ENCODE measurements at regions not wholly inside any gene's neighbourhood (a gene's known extent, or its start where the extent isn't known, plus 50 kb on each side); places are given as distances from the start of the nearest gene placed in this dataset.

DNA sequence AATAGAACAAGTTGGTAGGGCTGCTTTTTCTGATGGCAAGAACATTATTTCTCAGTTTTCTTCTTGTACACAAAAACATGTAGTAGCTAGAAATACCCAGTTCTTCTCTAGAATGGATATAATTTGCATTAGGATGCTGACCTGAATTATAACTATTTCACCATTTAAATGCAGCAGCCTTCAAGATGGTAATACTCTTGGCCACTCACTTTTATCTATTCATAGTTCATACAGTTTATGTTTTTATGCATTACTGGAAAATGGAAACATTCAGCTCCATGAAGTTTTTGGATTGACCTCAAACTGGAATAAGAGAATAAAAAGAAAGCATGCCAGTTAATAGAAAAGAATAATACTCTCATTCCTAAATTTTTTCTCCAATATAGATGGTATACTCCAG lies 487.4 kb downstream of the PABPC4L start:
- no peak for TF ChIP-seq POLR2A (IDR thresholded peaks at IDR 0.05)
- TF ChIP-seq, protein P1, sequence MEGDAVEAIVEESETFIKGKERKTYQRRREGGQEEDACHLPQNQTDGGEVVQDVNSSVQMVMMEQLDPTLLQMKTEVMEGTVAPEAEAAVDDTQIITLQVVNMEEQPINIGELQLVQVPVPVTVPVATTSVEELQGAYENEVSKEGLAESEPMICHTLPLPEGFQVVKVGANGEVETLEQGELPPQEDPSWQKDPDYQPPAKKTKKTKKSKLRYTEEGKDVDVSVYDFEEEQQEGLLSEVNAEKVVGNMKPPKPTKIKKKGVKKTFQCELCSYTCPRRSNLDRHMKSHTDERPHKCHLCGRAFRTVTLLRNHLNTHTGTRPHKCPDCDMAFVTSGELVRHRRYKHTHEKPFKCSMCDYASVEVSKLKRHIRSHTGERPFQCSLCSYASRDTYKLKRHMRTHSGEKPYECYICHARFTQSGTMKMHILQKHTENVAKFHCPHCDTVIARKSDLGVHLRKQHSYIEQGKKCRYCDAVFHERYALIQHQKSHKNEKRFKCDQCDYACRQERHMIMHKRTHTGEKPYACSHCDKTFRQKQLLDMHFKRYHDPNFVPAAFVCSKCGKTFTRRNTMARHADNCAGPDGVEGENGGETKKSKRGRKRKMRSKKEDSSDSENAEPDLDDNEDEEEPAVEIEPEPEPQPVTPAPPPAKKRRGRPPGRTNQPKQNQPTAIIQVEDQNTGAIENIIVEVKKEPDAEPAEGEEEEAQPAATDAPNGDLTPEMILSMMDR (IDR thresholded peaks at IDR 0.05) = no peak
- no peak for TF ChIP-seq EP300 (IDR thresholded peaks at IDR 0.05)

Data from tibial nerve (tissue), 4 donors.